ENCODE measurements at regions not wholly inside any gene's neighbourhood (a gene's known extent, or its start where the extent isn't known, plus 50 kb on each side); places are given as distances from the start of the nearest gene placed in this dataset.

- TF ChIP-seq, protein P1, sequence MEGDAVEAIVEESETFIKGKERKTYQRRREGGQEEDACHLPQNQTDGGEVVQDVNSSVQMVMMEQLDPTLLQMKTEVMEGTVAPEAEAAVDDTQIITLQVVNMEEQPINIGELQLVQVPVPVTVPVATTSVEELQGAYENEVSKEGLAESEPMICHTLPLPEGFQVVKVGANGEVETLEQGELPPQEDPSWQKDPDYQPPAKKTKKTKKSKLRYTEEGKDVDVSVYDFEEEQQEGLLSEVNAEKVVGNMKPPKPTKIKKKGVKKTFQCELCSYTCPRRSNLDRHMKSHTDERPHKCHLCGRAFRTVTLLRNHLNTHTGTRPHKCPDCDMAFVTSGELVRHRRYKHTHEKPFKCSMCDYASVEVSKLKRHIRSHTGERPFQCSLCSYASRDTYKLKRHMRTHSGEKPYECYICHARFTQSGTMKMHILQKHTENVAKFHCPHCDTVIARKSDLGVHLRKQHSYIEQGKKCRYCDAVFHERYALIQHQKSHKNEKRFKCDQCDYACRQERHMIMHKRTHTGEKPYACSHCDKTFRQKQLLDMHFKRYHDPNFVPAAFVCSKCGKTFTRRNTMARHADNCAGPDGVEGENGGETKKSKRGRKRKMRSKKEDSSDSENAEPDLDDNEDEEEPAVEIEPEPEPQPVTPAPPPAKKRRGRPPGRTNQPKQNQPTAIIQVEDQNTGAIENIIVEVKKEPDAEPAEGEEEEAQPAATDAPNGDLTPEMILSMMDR (IDR thresholded peaks at IDR 0.05; ENCODE audit: insufficient read depth, low read depth, low read length) = no peak
- TF ChIP-seq EZH2 (IDR thresholded peaks at IDR 0.05; ENCODE audit: insufficient read depth, low read length) = no peak
These were observed 511.3 kb downstream of the MIAT start for GRCh38 chr22:27168681-27169080.

Measured in astrocyte (in vitro differentiated cells and primary cell).